ENCODE measurements at regions not wholly inside any gene's neighbourhood (a gene's known extent, or its start where the extent isn't known, plus 50 kb on each side); places are given as distances from the start of the nearest gene placed in this dataset.

- no peak for TF ChIP-seq POLR2AphosphoS5 (IDR thresholded peaks at IDR 0.05; ENCODE audit: low read depth, low read length)
- TF ChIP-seq SIN3A (IDR thresholded peaks at IDR 0.05; ENCODE audit: borderline replicate concordance, insufficient read depth, low read length) = no peak
- no peak for TF ChIP-seq TAF1 (IDR thresholded peaks at IDR 0.05; ENCODE audit: borderline replicate concordance, insufficient read depth, low read length)
Measured at GRCh38 chr13:87147076-87147475, 524.1 kb upstream of the SLITRK5 start.
